ENCODE measurements at regions not wholly inside any gene's neighbourhood (a gene's known extent, or its start where the extent isn't known, plus 50 kb on each side); places are given as distances from the start of the nearest gene placed in this dataset.

DNA sequence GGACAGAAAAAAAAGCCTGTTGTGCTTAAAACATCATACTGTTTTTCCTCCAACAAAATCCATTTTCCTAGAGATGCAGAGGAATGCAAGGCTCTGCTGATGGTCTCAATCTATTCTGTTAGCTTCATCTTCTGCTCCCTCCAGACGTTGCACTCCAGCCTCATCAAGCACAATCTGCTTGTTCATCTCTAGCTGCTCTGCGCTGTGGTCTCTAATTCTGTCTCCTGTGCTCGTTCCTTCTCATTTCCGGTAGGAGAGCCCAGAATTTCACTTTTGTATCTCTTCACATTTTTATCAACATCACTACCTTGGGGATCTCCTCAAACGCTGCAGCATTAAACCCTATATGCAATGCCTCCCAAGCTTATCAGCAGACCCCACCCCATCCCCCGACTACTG lies 708.9 kb downstream of the RNF144A start:
- TF ChIP-seq, protein P1, sequence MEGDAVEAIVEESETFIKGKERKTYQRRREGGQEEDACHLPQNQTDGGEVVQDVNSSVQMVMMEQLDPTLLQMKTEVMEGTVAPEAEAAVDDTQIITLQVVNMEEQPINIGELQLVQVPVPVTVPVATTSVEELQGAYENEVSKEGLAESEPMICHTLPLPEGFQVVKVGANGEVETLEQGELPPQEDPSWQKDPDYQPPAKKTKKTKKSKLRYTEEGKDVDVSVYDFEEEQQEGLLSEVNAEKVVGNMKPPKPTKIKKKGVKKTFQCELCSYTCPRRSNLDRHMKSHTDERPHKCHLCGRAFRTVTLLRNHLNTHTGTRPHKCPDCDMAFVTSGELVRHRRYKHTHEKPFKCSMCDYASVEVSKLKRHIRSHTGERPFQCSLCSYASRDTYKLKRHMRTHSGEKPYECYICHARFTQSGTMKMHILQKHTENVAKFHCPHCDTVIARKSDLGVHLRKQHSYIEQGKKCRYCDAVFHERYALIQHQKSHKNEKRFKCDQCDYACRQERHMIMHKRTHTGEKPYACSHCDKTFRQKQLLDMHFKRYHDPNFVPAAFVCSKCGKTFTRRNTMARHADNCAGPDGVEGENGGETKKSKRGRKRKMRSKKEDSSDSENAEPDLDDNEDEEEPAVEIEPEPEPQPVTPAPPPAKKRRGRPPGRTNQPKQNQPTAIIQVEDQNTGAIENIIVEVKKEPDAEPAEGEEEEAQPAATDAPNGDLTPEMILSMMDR (IDR thresholded peaks at IDR 0.05), result no peak
- TF ChIP-seq POLR2A (IDR thresholded peaks at IDR 0.05) (no peak), POLR2AphosphoS5 (IDR thresholded peaks at IDR 0.05) (no peak)
